ENCODE measurements at regions not wholly inside any gene's neighbourhood (a gene's known extent, or its start where the extent isn't known, plus 50 kb on each side); places are given as distances from the start of the nearest gene placed in this dataset.

DNA sequence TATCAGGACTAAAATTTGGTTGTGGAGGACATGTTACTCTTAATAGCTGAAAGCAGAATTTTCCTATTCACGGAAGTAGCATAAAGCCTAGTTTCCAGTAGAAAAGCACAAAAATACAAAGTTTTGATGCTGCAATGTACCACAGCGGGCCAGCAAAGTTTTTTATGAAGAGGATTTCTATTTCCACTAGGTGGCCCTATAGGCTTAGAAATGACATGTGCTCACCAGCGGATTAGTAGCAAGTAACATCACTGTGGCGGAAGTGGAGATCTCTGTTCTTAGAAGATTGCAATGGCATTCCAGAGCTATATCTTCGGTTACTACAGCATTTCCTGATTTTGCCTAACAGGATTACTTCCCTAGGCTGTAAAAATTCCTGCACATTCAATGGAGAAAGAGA, 1219.0 kb upstream of the EYS start:
- peaks cover 0 to 8% (median 0%) of the 10 kb centered on the region in 3 donors for H3K9me3 ChIP-seq (replicated peaks in 1 of 3)
- no peaks in the 10 kb centered on the region for H3K4me1 ChIP-seq (replicated peaks in 1 of 2)
- intact Hi-C loops (cut with DNase I), result no loop called here
- peak in 1 of 7 donors; percentile 8 for DNase-seq
- H3K36me3 ChIP-seq (replicated peaks in 1 of 2), result no peaks in the 10 kb centered on the region
- no peaks in the 10 kb centered on the region for H3K27me3 ChIP-seq
- H3K4me3 ChIP-seq, result no peak overlapping the region
- H3K27ac ChIP-seq, result no peak overlapping the region
- TF ChIP-seq, protein P1, sequence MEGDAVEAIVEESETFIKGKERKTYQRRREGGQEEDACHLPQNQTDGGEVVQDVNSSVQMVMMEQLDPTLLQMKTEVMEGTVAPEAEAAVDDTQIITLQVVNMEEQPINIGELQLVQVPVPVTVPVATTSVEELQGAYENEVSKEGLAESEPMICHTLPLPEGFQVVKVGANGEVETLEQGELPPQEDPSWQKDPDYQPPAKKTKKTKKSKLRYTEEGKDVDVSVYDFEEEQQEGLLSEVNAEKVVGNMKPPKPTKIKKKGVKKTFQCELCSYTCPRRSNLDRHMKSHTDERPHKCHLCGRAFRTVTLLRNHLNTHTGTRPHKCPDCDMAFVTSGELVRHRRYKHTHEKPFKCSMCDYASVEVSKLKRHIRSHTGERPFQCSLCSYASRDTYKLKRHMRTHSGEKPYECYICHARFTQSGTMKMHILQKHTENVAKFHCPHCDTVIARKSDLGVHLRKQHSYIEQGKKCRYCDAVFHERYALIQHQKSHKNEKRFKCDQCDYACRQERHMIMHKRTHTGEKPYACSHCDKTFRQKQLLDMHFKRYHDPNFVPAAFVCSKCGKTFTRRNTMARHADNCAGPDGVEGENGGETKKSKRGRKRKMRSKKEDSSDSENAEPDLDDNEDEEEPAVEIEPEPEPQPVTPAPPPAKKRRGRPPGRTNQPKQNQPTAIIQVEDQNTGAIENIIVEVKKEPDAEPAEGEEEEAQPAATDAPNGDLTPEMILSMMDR (IDR thresholded peaks at IDR 0.05), result peak in 1 of 6 experiments; percentile 18
- no peak for TF ChIP-seq POLR2A (IDR thresholded peaks at IDR 0.05)
- WGBS, 4 donors, result 81 to 88% (median 84%) methylated on average over 5 of the region's 5 CpGs

DNA sequence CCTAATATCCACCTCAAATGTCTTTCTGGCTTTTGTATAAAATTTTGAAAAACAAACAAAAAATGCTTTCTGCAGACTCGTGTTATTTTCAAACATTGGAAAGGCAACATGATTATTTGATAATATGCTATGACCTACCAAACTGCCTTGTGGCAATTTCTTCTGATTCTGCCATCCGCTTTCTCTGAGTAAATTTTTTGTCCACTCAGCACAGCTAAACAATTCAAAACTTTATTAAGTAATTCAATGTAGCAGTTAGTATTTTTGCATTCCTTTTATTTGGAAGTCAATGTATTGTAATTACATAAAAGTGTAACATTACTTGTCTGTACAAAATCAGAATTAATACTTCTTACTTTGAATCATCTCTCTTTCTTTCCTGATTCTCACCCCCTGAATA, 1206.6 kb upstream of the EYS start:
- peaks cover 0 to 4% (median 4%) of the 10 kb centered on the region in 3 donors for H3K9me3 ChIP-seq (replicated peaks in 1 of 3)
- no peaks in the 10 kb centered on the region for H3K27me3 ChIP-seq
- no peak for DNase-seq
- H3K4me3 ChIP-seq, result no peak overlapping the region
- no peak overlapping the region for H3K27ac ChIP-seq
- H3K4me1 ChIP-seq (replicated peaks in 1 of 2), result no peaks in the 10 kb centered on the region
- WGBS, 4 donors, result 58 to 73% (median 65%) methylated on average over 2 of the region's 2 CpGs
- H3K36me3 ChIP-seq (replicated peaks in 1 of 2), result no peaks in the 10 kb centered on the region
- intact Hi-C loops (cut with DNase I), result no loop called here
- TF ChIP-seq, protein P1 (IDR thresholded peaks at IDR 0.05), result no peak
- TF ChIP-seq POLR2A (IDR thresholded peaks at IDR 0.05), result no peak

DNA sequence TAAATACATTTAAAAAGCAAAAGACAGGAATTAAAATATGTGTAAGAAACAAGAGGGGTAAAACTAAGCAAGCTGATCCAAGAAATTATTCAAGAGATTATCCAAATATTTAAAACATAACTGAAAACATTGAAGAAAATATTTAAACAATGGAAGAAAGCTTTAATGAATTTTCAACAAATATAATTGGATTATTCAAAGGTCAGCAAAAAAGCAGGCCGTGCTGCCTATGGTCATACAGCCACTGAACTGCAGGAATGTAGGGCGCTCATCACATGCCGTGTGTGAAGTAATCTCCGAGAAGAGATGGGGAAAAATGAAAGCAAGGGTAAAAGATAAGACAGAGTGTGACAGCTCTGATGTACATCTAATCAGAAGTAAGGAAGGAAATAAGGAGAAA, 1195.4 kb upstream of the EYS start:
- intact Hi-C loops (cut with DNase I), result no loop called here
- no peak for TF ChIP-seq POLR2A (IDR thresholded peaks at IDR 0.05)
- TF ChIP-seq, protein P1 (IDR thresholded peaks at IDR 0.05), result no peak
- no peaks in the 10 kb centered on the region for H3K9me3 ChIP-seq (replicated peaks in 1 of 3)
- no peak overlapping the region for H3K4me3 ChIP-seq
- H3K27ac ChIP-seq, result no peak overlapping the region
- DNase-seq, result no peak
- no peaks in the 10 kb centered on the region for H3K4me1 ChIP-seq (replicated peaks in 1 of 2)
- no peaks in the 10 kb centered on the region for H3K27me3 ChIP-seq
- no peaks in the 10 kb centered on the region for H3K36me3 ChIP-seq (replicated peaks in 1 of 2)
- 44 to 65% (median 49%) methylated on average over 4 of the region's 4 CpGs for WGBS, 4 donors

DNA sequence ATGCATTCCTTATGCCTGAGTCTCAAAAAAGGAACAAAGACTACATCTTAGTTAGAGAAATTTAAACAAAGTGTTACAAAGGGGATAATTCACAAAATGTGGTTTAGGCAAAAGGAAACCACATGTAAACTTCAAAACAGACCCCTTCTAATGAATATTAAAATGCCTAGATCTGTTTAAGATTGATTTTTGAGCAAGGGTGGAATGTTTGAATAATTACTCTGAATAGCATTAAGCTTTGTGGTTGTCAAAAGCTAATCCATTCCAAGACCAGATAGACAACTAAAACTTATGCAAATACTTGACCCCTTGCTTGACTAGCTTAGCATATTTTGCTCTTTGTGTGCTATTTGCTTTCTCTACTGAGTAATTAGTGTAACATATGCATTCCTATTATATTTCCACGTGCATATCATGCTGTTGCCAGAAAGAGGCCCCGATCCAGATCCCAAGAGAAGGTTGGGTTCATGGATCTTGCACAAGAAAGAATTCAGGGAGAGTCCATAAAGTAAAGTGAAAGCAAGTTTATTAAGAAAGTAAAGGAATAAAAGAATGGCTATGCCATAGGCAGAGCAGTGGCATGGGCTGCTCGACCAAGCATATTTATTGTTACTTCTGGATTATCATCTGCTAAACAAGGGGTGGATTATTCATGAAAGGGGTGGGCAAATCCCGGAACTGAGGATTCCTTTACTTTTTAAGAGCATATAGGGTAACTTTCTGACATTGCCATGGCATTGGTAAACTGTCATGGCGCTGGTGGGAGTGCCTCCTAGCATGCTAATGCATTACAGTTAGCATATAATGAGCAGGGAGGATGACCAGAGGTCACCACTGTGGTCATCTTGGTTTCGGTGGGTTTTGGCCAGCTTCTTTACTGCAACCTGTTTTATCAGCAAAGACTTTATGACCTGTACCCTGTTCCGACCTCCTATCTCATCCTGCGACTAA, 1193.4 kb upstream of the EYS start:
- WGBS, 4 donors, result 65 to 74% (median 71%) methylated on average over 7 to 8 of the region's 8 CpGs
- no peak for DNase-seq
- no peaks in the 10 kb centered on the region for H3K9me3 ChIP-seq (replicated peaks in 1 of 3)
- no peaks in the 10 kb centered on the region for H3K4me1 ChIP-seq (replicated peaks in 1 of 2)
- intact Hi-C loops (cut with DNase I), result no loop called here
- H3K36me3 ChIP-seq (replicated peaks in 1 of 2), result no peaks in the 10 kb centered on the region
- no peak overlapping the region for H3K4me3 ChIP-seq
- H3K27me3 ChIP-seq, result no peaks in the 10 kb centered on the region
- TF ChIP-seq, protein P1 (IDR thresholded peaks at IDR 0.05), result no peak
- TF ChIP-seq POLR2A (IDR thresholded peaks at IDR 0.05), result no peak
- H3K27ac ChIP-seq, result no peak overlapping the region
